Endothelial cell of umbilical vein (primary cell): ENCODE measurements at regions not wholly inside any gene's neighbourhood (a gene's known extent, or its start where the extent isn't known, plus 50 kb on each side); places are given as distances from the start of the nearest gene placed in this dataset.

Source experiments
- BruUV-seq: library from RNA; stranded (reverse); fragments of 400-500 nt; replicated peaks from 2 replicates; lab custom pipeline; 2021; lab: Mats Ljungman, UMichigan
- CTCF ChIA-PET: fragments of 300-600, 350-600 bp; sonication (Branson Sonifier 250); formaldehyde crosslinking; loops from one replicate; lab custom pipeline; 2021; ENCODE audit warnings: antibody characterized with exemption, inconsistent platforms; lab: Charles Lee
- POLR2A ChIA-PET: fragments of 300-600, 350-600 bp; sonication (Branson Sonifier 250); formaldehyde crosslinking; loops from one replicate; lab custom pipeline; 2021; ENCODE audit warnings: antibody characterized with exemption, inconsistent platforms; lab: Charles Lee
- DNase-seq: peaks from one replicate; pipeline ENCODE4 v3.0.0-alpha.2; 2011; ENCODE audit warnings: low read depth, low spot score
- FAIRE-seq: peaks from 2 replicates; lab custom pipeline; 2011; peaks lifted over from hg19 to GRCh38; lab: Jason Lieb, UNC
- H2AFZ ChIP-seq: 2 replicates; pipeline ENCODE4 v1.6.0; 2012; ENCODE audit warnings: low read depth, low read length, control low read depth, inconsistent platforms
- H3K27ac ChIP-seq: 2 replicates; pipeline ENCODE4 v1.5.1; 2011; ENCODE audit warnings: low read depth, mild to moderate bottlenecking, control low read depth, low read length, moderate library complexity; ENCODE audit not compliant: insufficient read depth
- H3K27me3 ChIP-seq, 2 experiments: 2 replicates each; pipeline versions ENCODE4 v1.6.0 to v1.6.1; 2011; ENCODE audit warnings: low read length in 2 of 2, mixed read lengths in 1 of 2; ENCODE audit not compliant: control insufficient read depth in 2 of 2, insufficient read depth in 2 of 2
- H3K36me3 ChIP-seq, 2 experiments: 2 replicates in 1 of 2; 3 replicates in 1 of 2; pipeline ENCODE4 v1.5.1; 2011; ENCODE audit warnings: low read length in 2 of 2, mild to moderate bottlenecking in 1 of 2, moderate library complexity in 1 of 2; ENCODE audit not compliant: control insufficient read depth in 2 of 2, insufficient read depth in 2 of 2; ENCODE audit errors: extremely low read depth in 1 of 2
- H3K4me1 ChIP-seq: 3 replicates; pipeline ENCODE4 v1.5.1; 2011; ENCODE audit warnings: mild to moderate bottlenecking, low read length; ENCODE audit not compliant: control insufficient read depth, insufficient read depth; ENCODE audit errors: extremely low read depth
- H3K4me2 ChIP-seq: 2 replicates; pipeline ENCODE4 v1.6.1; 2011; ENCODE audit warnings: low read length, control low read depth, mixed read lengths; ENCODE audit not compliant: insufficient read depth
- H3K4me3 ChIP-seq, 3 experiments: fragments of 200-600 bp in 1 of 3; sonication (generic), shearing (Covaris generic) in 1 of 3; replicated peaks in 1 of 3; 2 replicates each; pipeline ENCODE4 v1.5.1; 2011 to 2016; ENCODE audit warnings: control low read depth in 3 of 3, low read length in 3 of 3, mild to moderate bottlenecking in 2 of 3, inconsistent platforms in 1 of 3, low read depth in 1 of 3, moderate library complexity in 1 of 3; ENCODE audit not compliant: insufficient read depth in 1 of 3
- H3K79me2 ChIP-seq: 2 replicates; pipeline ENCODE4 v1.6.0; 2012; ENCODE audit warnings: low read length, inconsistent platforms; ENCODE audit not compliant: control insufficient read depth, insufficient read depth
- H3K9ac ChIP-seq: replicated peaks from 2 replicates; pipeline ENCODE3; 2011; ENCODE audit warnings: low read length, control low read depth; ENCODE audit not compliant: insufficient read depth; ENCODE audit errors: extremely low read depth
- H3K9me1 ChIP-seq: replicated peaks from 3 replicates; pipeline ENCODE4 v1.6.0; 2011; ENCODE audit warnings: mild to moderate bottlenecking, low read length; ENCODE audit not compliant: control insufficient read depth, insufficient read depth; ENCODE audit errors: extremely low read depth
- H3K9me3 ChIP-seq: replicated peaks from 2 replicates; pipeline ENCODE4 v1.5.1; 2012; ENCODE audit warnings: low read length, inconsistent platforms; ENCODE audit not compliant: control insufficient read depth, insufficient read depth
- H4K20me1 ChIP-seq: replicated peaks from 2 replicates; pipeline ENCODE3; 2011; ENCODE audit warnings: mild to moderate bottlenecking, low read length; ENCODE audit not compliant: control insufficient read depth, insufficient read depth; ENCODE audit errors: extremely low read depth
- EZH2 ChIP-seq: IDR thresholded peaks from 2 replicates; pipeline ENCODE4 v1.6.1; 2012; ENCODE audit warnings: borderline replicate concordance, low read depth, mild to moderate bottlenecking, moderate library complexity, low read length, inconsistent platforms; ENCODE audit not compliant: severe bottlenecking
- FOS ChIP-seq: IDR thresholded peaks from 2 replicates; pipeline ENCODE4 v1.6.1; 2011; ENCODE audit warnings: mild to moderate bottlenecking, low read length, moderate library complexity, borderline replicate concordance; ENCODE audit not compliant: insufficient read depth
- GATA2 ChIP-seq: IDR thresholded peaks from 2 replicates; pipeline ENCODE4 v1.7.0; 2011; ENCODE audit warnings: low read depth, mild to moderate bottlenecking, moderate library complexity, mixed read lengths, low read length; ENCODE audit not compliant: insufficient read length, insufficient read depth
- JUN ChIP-seq: IDR thresholded peaks from 2 replicates; pipeline ENCODE4 v1.6.1; 2011; ENCODE audit warnings: borderline replicate concordance, low read depth; ENCODE audit not compliant: insufficient read length, insufficient read depth
- MYC ChIP-seq: IDR thresholded peaks from one replicate; pipeline ENCODE4 v1.6.1; 2011; ENCODE audit warnings: mild to moderate bottlenecking, low read depth, low read length
- POLR2A ChIP-seq: IDR thresholded peaks from 2 replicates; pipeline ENCODE4 v1.6.1; 2012; ENCODE audit warnings: low read depth, mild to moderate bottlenecking, control low read depth, low read length
- POLR2AphosphoS5 ChIP-seq: IDR thresholded peaks from 2 replicates; pipeline ENCODE4 v1.6.1; 2012; ENCODE audit warnings: low read depth, mild to moderate bottlenecking, control low read depth, low read length, moderate library complexity; ENCODE audit not compliant: insufficient read depth
- dilution Hi-C: fragments of 300-500 bp; cut with MboI; formaldehyde crosslinking; loops from one replicate; pipeline ENCODE4 v1.15.0; 2019; ENCODE audit warnings: low sequenced_read_pairs; ENCODE audit not compliant: extremely low pct_ligation_motif_present
- intact Hi-C: fragments of 100-400 bp; cut with micrococcal nuclease; formaldehyde crosslinking; loops from one replicate; pipeline ENCODE4 v1.10.0; 2022
- TF ChIP-seq, protein P1 (sequence below): IDR thresholded peaks from 2 replicates; pipeline ENCODE4 v1.6.1; 2011; ENCODE audit not compliant: insufficient read depth, insufficient read length
- TF ChIP-seq, protein P2 (sequence below), 2 donors: IDR thresholded peaks; 1 replicate in 1 of 2; 2 replicates in 1 of 2; pipeline ENCODE4 v1.5.1; 2011; ENCODE audit warnings: low read length in 2 of 2, mild to moderate bottlenecking in 2 of 2, moderate library complexity in 2 of 2, control low read depth in 1 of 2, inconsistent platforms in 1 of 2, low read depth in 1 of 2; ENCODE audit not compliant: insufficient read depth in 1 of 2; ENCODE audit errors: extremely low read depth in 1 of 2

DNA sequence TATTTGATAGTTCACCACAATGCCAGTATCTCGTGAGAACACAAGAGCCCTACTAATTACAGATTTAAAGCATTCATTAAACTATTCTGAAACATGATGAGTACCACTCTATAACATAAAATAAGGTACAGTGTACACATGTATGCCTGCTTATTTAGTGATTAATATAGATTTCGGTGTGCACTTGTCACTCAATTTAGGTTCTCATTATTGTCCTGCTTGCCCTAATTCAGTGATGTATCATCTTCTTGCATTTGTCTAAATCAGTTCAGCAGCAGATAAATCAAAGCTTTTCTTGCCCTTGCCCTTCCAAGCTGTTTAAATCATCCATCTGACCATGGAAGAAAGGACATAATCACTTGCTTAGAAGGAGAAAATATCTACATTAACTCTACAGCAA lies 359.7 kb downstream of the GXYLT1 start:
- Histone ChIP-seq H3K9me3 (no peaks in the 10 kb centered on the region), H3K4me2 (no peak overlapping the region), H3K4me3 (no peak overlapping the region), H2AFZ (no peak overlapping the region), H3K9me1 (no peaks in the 10 kb centered on the region), H3K9ac (no peak overlapping the region), H3K27ac (no peak overlapping the region), H3K79me2 (no peaks in the 10 kb centered on the region), H3K27me3 (no peaks in the 10 kb centered on the region), H3K36me3 (no peaks in the 10 kb centered on the region), H3K4me1 (no peaks in the 10 kb centered on the region), H4K20me1 (no peaks in the 10 kb centered on the region)
- no peak for DNase-seq
- FAIRE-seq, result no peak
- TF ChIP-seq JUN, result no peak
- no peak for TF ChIP-seq MYC
- no peak for TF ChIP-seq EZH2
- TF ChIP-seq FOS, result no peak
- TF ChIP-seq, protein P1, sequence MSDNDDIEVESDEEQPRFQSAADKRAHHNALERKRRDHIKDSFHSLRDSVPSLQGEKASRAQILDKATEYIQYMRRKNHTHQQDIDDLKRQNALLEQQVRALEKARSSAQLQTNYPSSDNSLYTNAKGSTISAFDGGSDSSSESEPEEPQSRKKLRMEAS, result no peak
- intact Hi-C loops, result no loop called here
- ChIA-PET CTCF (interaction anchor here (1.4 kb wide), 1 partner anchor 239 kb away, joined by 3 read pairs; no protein-coding TSS in a partner anchor), POLR2A (no interaction called here)
- dilution Hi-C loops, result no loop called here
- no TSS peak for BruUV-seq

- Histone ChIP-seq H3K9me1 (no peaks in the 10 kb centered on the region), H3K4me2 (no peak overlapping the region), H3K36me3 (no peaks in the 10 kb centered on the region), H3K79me2 (no peaks in the 10 kb centered on the region), H3K27ac (no peak overlapping the region), H3K4me3 (no peak overlapping the region), H3K9ac (no peak overlapping the region), H2AFZ (no peak overlapping the region), H4K20me1 (no peaks in the 10 kb centered on the region), H3K9me3 (no peaks in the 10 kb centered on the region), H3K4me1 (peaks cover 5% of the 10 kb centered on the region), H3K27me3 (no peaks in the 10 kb centered on the region)
- intact Hi-C loops (no loop called here), dilution Hi-C loops (no loop called here)
- ChIA-PET CTCF (interaction anchor here (1.1 kb wide), 1 partner anchor 245 kb away, joined by 3 read pairs; no protein-coding TSS in a partner anchor), POLR2A (no interaction called here)
- BruUV-seq, result no TSS peak
- FAIRE-seq (no peak), DNase-seq (no peak)
- TF ChIP-seq MYC (no peak), POLR2AphosphoS5 (no peak), EZH2 (no peak), JUN (no peak), POLR2A (no peak), GATA2 (no peak), FOS (no peak)
- TF ChIP-seq, protein P1, result no peak
- TF ChIP-seq, protein P2, sequence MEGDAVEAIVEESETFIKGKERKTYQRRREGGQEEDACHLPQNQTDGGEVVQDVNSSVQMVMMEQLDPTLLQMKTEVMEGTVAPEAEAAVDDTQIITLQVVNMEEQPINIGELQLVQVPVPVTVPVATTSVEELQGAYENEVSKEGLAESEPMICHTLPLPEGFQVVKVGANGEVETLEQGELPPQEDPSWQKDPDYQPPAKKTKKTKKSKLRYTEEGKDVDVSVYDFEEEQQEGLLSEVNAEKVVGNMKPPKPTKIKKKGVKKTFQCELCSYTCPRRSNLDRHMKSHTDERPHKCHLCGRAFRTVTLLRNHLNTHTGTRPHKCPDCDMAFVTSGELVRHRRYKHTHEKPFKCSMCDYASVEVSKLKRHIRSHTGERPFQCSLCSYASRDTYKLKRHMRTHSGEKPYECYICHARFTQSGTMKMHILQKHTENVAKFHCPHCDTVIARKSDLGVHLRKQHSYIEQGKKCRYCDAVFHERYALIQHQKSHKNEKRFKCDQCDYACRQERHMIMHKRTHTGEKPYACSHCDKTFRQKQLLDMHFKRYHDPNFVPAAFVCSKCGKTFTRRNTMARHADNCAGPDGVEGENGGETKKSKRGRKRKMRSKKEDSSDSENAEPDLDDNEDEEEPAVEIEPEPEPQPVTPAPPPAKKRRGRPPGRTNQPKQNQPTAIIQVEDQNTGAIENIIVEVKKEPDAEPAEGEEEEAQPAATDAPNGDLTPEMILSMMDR (IDR thresholded peaks at IDR 0.05; ENCODE audit: extremely low read depth in 1 of 2, insufficient read depth in 1 of 2, low read depth in 1 of 2, low read length in 2 of 2), result no peak
Measured at GRCh38 chr12:41778934-41779333, 365.7 kb downstream of the GXYLT1 start.
